NCI-H2029 (cell line): ENCODE measurements at regions not wholly inside any gene's neighbourhood (a gene's known extent, or its start where the extent isn't known, plus 50 kb on each side); places are given as distances from the start of the nearest gene placed in this dataset.

Experiments used
- DNase-seq: peaks from one replicate; lab custom pipeline; 2025; lab: John Stamatoyannopoulos, UW

GRCh38 chr4:137676357-137676998 is 144.2 kb upstream of the PCDH18 start:
- DNase-seq, result no peak

- no peak for DNase-seq
Observed at GRCh38 chr4:137674066-137674465, 141.8 kb upstream of the PCDH18 start.

GRCh38 chr4:137668885-137669545 is 136.7 kb upstream of the PCDH18 start:
- DNase-seq, result no peak

- DNase-seq, result no peak
Observed at GRCh38 chr4:137664416-137664815, 132.1 kb upstream of the PCDH18 start.

GRCh38 chr4:137664046-137664387 is 131.7 kb upstream of the PCDH18 start:
- peak; percentile 6 for DNase-seq

GRCh38 chr4:137663251-137664045 is 131.2 kb upstream of the PCDH18 start:
- no peak for DNase-seq

- DNase-seq, result no peak
Observed at GRCh38 chr4:137661693-137662092, 129.4 kb upstream of the PCDH18 start.

- no peak for DNase-seq
Observed at GRCh38 chr4:137660211-137660610, 127.9 kb upstream of the PCDH18 start.

- DNase-seq, result no peak
Observed at GRCh38 chr4:137659431-137659830, 127.1 kb upstream of the PCDH18 start.

- DNase-seq, result no peak
Observed at GRCh38 chr4:137656661-137657060, 124.4 kb upstream of the PCDH18 start.

- no peak for DNase-seq
Observed at GRCh38 chr4:137655302-137655701, 123.0 kb upstream of the PCDH18 start.

GRCh38 chr4:137651128-137651527 is 118.8 kb upstream of the PCDH18 start:
- DNase-seq, result no peak

- DNase-seq, result no peak
Observed at GRCh38 chr4:137649711-137650450, 117.6 kb upstream of the PCDH18 start.

- DNase-seq, result no peak
Observed at GRCh38 chr4:137648531-137648930, 116.2 kb upstream of the PCDH18 start.

- DNase-seq, result no peak
Observed at GRCh38 chr4:137647375-137647774, 115.1 kb upstream of the PCDH18 start.

GRCh38 chr4:137644201-137644600 is 111.9 kb upstream of the PCDH18 start:
- DNase-seq, result no peak

GRCh38 chr4:137641544-137641943 is 109.2 kb upstream of the PCDH18 start:
- no peak for DNase-seq

- no peak for DNase-seq
Observed at GRCh38 chr4:137640838-137641158, 108.5 kb upstream of the PCDH18 start.

GRCh38 chr4:137640156-137640837 is 108.0 kb upstream of the PCDH18 start:
- DNase-seq, result no peak

- no peak for DNase-seq
Observed at GRCh38 chr4:137638934-137639333, 106.6 kb upstream of the PCDH18 start.

- DNase-seq, result no peak
Observed at GRCh38 chr4:137635601-137636000, 103.3 kb upstream of the PCDH18 start.

GRCh38 chr4:137635108-137635507 is 102.8 kb upstream of the PCDH18 start:
- DNase-seq, result no peak
